SK-N-MC (cell line): ENCODE measurements at regions not wholly inside any gene's neighbourhood (a gene's known extent, or its start where the extent isn't known, plus 50 kb on each side); places are given as distances from the start of the nearest gene placed in this dataset.

Experiments used
- EZH2 ChIP-seq: fragments of 200-600 bp; sonication (generic); IDR thresholded peaks from one replicate; pipeline ENCODE4 v1.6.1; 2017; ENCODE audit warnings: antibody characterized with exemption
- FOXP2 ChIP-seq: optimal IDR thresholded peaks from 2 replicates; pipeline ENCODE3; 2011; ENCODE audit warnings: mild to moderate bottlenecking, moderate library complexity; ENCODE audit not compliant: insufficient read depth; ENCODE audit errors: extremely low read length, control extremely low read depth
- POLR2AphosphoS5 ChIP-seq: IDR thresholded peaks from 2 replicates; pipeline ENCODE4 v1.6.1; 2012; ENCODE audit warnings: mild to moderate bottlenecking, low read depth, low read length, borderline replicate concordance

DNA sequence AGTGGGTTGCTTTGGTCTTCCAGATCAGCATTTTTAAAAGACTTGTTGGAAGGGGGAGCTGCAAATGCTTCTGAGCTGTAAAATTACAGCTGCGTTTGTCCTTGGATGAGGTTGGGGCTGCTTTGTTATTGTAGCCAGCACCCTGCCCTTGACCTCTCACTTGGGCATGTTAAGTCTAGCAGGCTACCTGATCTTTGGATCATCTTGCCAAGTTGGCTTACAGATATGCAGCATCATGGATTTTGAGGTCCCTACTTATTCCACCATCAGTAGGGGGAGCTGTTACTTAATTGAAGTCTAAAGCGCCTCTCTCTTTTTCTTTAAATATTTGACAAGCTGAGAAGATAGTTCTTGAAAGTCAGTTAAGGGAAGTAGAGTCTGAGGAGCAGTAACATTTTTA is 793.0 kb downstream of the MCTP2 start:
- no peak for TF ChIP-seq EZH2
- TF ChIP-seq POLR2AphosphoS5, result no peak
- no peak for TF ChIP-seq FOXP2
